ENCODE measurements at regions not wholly inside any gene's neighbourhood (a gene's known extent, or its start where the extent isn't known, plus 50 kb on each side); places are given as distances from the start of the nearest gene placed in this dataset.
"Not testable (repeated sequence)": the region's sequence is repeated elsewhere in the genome, so short reads cannot be mapped to it uniquely, and the experiment has no call there.

DNA sequence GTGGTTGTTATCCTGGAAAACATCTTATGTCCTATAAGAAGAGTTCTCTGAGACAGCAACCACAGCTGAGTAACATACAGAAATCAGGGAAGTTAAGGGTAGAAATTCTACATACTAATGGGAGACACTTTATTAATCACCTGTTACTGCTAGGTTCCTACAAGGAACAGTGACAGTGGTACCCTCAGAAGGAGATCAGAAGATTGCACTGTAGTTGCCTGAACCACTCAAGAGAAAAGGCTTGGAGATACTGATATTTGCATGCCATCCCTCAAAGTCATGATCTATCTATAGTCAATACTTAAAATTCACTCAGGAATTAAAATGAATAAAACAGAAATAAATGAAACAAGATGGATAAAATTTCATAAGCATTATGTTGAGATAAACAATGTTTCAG, 136.0 kb downstream of the LMLN start:
- DNase-seq (ENCODE audit: low read depth): no peak

DNA sequence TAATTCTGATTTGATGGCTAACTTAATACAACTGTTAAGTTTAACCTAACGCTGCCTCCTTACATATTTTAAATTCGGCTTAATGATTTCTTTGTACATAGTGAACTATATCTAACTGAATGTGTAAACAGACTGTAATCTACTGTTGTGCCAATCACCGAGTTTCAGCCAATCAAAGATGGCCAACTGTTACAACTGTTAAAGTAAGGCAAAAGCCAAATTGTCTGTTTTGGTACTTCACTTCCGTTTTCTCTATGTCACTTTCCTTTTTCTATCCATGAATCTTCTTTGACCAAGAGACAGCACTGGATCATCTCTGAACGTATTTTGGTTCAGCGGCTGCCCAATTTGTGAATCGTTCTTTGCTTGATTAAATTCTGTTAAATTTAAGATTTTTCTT, 137.0 kb downstream of the LMLN start:
- no peak for DNase-seq (ENCODE audit: low read depth)

- not testable (repeated sequence) for DNase-seq (ENCODE audit: low read depth)
Measured at GRCh38 chr3:198098661-198099081, 138.7 kb downstream of the LMLN start.

GRCh38 chr3:198103070-198103469, 143.1 kb downstream of the LMLN start:
- DNase-seq (ENCODE audit: low read depth): not testable (repeated sequence)

DNA sequence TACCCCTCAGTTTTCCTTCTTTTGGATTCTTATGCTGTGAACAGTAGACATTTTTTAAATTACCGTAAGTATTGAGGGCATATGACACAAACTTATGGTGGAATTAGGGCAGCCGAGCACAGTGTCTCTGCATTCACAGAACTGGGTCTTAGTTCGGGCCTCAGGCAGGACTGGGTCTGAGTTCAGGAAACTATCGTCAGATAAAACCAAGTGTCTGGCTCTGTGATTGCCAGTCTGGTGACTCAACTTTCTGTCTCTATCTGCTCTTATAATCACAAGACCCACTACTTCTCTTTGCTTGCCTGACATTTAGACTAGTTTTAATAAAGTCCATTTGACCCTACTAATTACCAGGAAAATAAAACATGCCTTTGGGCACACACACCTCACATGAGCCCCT, 146.2 kb downstream of the LMLN start:
- DNase-seq (ENCODE audit: low read depth): no peak

- no peak for DNase-seq (ENCODE audit: low read depth)
Measured at GRCh38 chr3:198107840-198108734, 148.1 kb downstream of the LMLN start.

- no peak for DNase-seq (ENCODE audit: low read depth)
Measured at GRCh38 chr3:198109883-198110282, 149.9 kb downstream of the LMLN start.

- no peak for DNase-seq (ENCODE audit: low read depth)
Measured at GRCh38 chr3:198112031-198112430, 152.0 kb downstream of the LMLN start.

DNA sequence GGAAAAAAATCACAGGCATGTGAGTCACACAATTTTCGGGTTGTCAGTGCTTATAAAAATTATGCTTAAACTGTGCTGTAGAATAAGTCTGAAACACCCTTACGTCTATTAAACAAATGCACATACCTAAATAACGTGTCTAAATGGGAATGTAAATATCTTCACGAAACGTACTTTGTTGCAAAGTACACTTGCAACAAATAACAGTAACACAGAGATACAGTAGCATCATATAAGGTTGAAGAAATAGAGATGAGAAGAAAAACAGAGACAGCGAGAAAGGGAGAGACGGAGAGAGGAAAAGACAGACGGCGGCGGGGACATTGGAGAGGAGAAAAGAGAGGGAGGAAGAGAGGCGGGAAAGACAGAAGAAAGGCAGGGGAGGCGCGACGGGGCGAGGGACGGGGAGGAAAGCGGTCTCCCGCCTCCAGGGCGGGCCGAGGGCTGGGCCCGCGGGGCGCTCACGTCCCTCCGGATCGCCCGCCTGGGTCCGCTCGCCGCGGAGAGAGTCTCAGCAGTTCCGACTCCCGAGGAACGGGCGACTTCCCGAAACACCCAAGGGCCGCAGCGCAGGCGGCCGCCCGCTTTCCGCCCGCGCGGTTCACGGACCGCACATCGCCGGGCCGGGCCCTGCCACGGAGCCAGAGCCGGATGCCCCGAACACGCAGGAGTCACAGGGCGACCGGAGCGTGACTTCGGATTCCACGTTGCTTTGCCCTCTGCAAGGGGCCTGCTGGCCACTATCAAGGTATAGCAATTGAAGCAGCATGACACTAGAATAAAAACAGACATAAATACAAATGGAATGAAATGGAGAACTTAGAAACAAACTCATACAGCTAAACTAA, 153.4 kb downstream of the LMLN start:
- DNase-seq (ENCODE audit: low read depth): no peak

DNA sequence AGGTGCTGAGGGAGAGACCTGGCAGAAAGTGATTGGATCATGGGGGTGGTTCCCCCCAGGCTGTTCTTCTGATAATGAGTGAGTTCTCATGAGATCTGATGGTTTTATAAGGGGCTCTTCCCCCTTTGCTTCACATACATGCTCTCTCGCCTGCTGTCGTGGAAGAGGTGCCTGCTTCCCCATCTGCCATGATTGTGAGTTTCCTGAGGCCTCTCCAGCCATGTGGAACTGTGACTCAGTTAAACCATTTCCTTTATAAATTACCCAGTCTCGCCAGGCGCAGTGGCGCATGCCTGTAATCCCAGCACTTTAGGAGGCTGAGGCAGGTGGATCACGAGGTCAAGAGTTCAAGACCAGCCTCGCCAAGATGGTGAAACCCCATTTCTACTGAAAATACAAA, 154.5 kb downstream of the LMLN start:
- not testable (repeated sequence) for DNase-seq (ENCODE audit: low read depth)

DNA sequence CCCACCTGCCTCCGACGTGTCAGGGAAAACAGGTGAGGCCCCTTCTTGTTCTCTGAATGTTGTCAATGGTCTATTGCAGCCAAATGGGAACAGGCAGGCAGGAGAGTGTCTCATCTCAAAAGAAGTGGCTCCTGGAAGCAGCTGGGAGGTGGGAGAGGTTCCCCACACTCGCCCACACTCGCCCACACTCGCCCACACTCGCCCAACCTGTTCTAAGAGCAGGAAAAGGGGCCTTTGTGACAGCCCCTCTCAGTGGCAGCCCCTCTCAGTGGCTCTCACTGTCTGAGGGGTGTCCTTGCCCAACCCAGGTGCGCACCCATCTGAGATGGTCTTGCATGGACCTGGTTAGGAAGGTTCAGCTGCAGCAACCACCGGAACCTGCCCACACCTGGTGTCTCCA, 162.2 kb downstream of the LMLN start:
- not testable (repeated sequence) for DNase-seq (ENCODE audit: low read depth)

GRCh38 chr3:198137038-198137835, 177.2 kb downstream of the LMLN start:
- not testable (repeated sequence) for DNase-seq (ENCODE audit: low read depth)

DNA sequence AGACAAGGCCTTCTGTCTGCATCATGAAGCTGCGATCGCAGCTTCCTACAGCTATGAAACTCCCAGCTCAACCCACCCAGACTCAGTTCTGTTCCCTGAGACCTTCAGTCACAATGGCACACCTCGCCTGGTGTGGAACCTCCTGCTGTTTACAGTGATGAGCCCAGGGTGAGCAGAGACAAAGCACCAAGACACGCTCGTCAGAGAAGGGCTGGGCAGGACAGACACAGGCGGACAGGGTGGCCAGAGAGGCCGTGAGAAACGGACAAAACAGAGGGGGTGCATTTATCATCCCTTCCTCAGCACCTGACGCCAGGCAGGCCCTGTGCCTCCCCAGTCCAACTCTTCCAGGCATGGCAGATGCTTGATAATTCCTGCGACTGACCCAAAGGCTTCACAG, 178.2 kb downstream of the LMLN start:
- DNase-seq (ENCODE audit: low read depth): not testable (repeated sequence)

DNA sequence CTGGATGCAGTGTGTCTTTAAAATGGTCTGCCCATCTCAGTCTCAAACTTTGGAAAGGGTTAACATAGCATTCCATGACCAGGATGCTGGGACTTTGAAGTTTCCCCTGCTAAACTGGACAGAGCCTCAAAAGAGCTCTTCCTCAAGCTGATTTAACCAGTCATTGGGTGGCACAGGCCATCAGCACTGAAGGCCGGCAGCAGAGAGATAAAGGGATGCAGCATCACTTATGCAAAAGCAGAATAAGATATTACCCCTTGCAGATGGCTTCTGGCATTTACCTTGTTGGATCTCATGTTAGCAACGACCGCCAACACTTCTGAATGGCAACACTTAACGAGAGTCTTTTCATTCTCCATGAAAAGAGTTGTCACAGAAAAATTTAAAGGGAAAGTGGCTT, 179.0 kb downstream of the LMLN start:
- not testable (repeated sequence) for DNase-seq (ENCODE audit: low read depth)

DNA sequence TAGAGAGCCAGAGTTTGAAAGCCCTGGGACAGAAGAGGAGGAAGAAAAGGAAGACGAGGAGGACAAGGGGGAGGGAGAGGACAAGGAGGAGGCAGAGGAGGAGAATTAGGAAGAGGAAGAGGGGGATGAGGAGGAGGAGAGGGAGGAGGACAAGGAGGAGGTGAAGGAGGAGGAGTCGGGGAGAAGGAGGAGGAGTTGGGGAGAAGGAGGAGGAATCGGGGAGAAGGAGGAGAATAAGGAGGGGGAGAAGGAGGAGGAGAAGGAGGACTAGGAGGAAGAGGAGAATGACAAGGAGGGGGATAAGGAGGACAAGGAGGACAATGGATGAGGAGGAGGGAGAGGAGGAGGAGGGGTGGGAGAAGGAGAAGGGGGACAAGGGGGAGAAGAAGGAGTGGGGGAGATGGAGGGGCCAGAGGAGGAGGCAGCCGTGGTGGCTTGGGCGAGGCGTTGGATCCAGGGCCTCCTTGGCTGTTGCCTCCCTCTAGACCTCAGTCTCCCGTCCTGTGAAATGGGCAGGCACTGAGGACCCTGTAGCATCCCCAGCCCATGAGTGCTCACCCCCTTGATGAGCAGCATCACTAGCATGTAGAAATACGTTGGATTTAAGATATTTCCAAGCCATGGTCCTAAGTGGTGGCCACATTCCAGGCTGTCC, 179.6 kb downstream of the LMLN start:
- not testable (repeated sequence) for DNase-seq (ENCODE audit: low read depth)

DNA sequence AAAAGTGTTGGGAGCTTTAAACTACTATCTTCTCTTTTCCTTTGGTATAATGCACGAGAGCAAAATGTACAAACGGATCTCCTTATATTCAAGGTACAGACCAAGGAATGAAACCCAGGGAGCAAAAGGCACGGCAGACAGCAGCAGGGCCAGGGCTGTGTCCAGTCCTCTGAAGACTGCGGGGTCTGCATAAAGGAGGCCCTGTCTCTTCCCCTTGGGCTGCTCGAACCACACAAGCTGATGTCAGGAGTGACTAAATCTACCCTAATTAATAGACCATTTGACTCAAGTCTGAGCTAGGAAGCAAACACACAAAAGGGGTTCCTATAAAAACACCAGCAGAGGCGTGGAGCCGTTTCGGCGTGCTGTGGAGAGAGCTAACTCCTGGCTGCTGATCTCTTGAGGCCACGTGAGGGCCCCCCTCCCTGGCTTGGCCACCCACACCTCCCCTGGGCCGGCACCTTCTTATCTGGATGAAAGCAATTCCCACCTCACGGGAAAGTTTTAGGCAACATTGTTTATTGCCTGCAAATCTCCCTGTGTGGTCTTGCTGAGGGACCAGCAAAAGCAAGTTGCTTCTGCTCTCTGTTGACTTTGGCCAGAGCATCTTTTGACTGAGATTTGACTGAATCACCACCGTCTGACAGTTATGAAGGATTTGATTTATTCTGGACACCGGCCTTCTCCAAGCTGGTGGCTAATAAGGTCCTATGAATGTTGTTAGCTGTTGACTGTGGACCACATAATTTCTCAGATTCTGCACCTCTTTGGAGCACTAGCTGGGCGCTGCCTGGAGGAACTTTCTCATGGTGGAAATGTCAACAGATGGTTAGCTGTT, 183.5 kb downstream of the LMLN start:
- DNase-seq (ENCODE audit: low read depth): not testable (repeated sequence)

- peak; percentile 79 for DNase-seq (ENCODE audit: low read depth)
Measured at GRCh38 chr3:198145231-198145784, 185.3 kb downstream of the LMLN start.

- DNase-seq (ENCODE audit: low read depth): peak; percentile 4
Measured at GRCh38 chr3:198146070-198146469, 186.1 kb downstream of the LMLN start.

GRCh38 chr3:198146559-198147164, 186.6 kb downstream of the LMLN start:
- DNase-seq (ENCODE audit: low read depth): not testable (repeated sequence)

- DNase-seq (ENCODE audit: low read depth): not testable (repeated sequence)
Measured at GRCh38 chr3:198147213-198147612, 187.2 kb downstream of the LMLN start.
